HEK293 (cell line): ENCODE measurements at regions not wholly inside any gene's neighbourhood (a gene's known extent, or its start where the extent isn't known, plus 50 kb on each side); places are given as distances from the start of the nearest gene placed in this dataset.

ENCODE experiments used
- CTCF ChIA-PET: fragments of 350-600 bp; formaldehyde crosslinking; extraction: SDS; loops from one replicate; lab custom pipeline; 2021; ENCODE audit warnings: antibody characterized with exemption; lab: Yijun Ruan, JAX
- POLR2A ChIA-PET: fragments of 300-600 bp; formaldehyde crosslinking; extraction: SDS; loops from one replicate; lab custom pipeline; 2020; ENCODE audit warnings: antibody characterized with exemption, inconsistent platforms; lab: Yijun Ruan, JAX
- H3K27ac ChIP-seq: fragments of 200-500 bp; sonication (Bioruptor generic); 2 replicates; pipeline ENCODE4 v1.5.1; 2014; ENCODE audit warnings: low read depth, low read length, control low read depth, inconsistent platforms; ENCODE audit errors: extremely low read depth
- H3K36me3 ChIP-seq, 2 experiments: fragments of 200-500 bp in 1 of 2; sonication (Bioruptor generic) in 1 of 2; 1 replicate in 1 of 2; 2 replicates in 1 of 2; pipeline ENCODE4 v1.5.1; 2014 to 2017; ENCODE audit warnings: inconsistent platforms in 2 of 2, low read length in 2 of 2; ENCODE audit not compliant: control insufficient read depth in 2 of 2, insufficient read depth in 1 of 2
- H3K4me1 ChIP-seq: fragments of 200-500 bp; sonication (Bioruptor generic); 2 replicates; pipeline ENCODE4 v1.5.1; 2014; ENCODE audit warnings: mild to moderate bottlenecking, low read length, inconsistent platforms; ENCODE audit not compliant: control insufficient read depth, insufficient read depth
- H3K4me3 ChIP-seq: 2 replicates; pipeline ENCODE4 v1.5.1; 2011; ENCODE audit warnings: low read depth, mild to moderate bottlenecking, control low read depth, low read length, moderate library complexity
- H3K9me3 ChIP-seq: fragments of 200-500 bp; sonication (Bioruptor generic); 2 replicates; pipeline ENCODE4 v1.5.1; 2014; ENCODE audit warnings: low read depth, low read length, inconsistent platforms; ENCODE audit not compliant: control insufficient read depth, insufficient read depth
- BCL11A ChIP-seq: fragments of 450-650 bp; formaldehyde crosslinking; IDR thresholded peaks from 2 replicates; pipeline ENCODE4 v1.5.1; 2016; ENCODE audit warnings: low read depth, missing biosample characterization, missing genetic modification characterization
- MYNN ChIP-seq: fragments of 450-650 bp; formaldehyde crosslinking; IDR thresholded peaks from 2 replicates; pipeline ENCODE4 v1.5.1; 2016; ENCODE audit warnings: missing biosample characterization, missing genetic modification characterization, borderline replicate concordance
- PRDM10 ChIP-seq: fragments of 450-650 bp; formaldehyde crosslinking; IDR thresholded peaks from 2 replicates; pipeline ENCODE4 v1.5.1; 2016; ENCODE audit warnings: missing biosample characterization, missing genetic modification characterization
- SCRT1 ChIP-seq: fragments of 450-650 bp; formaldehyde crosslinking; IDR thresholded peaks from 2 replicates; pipeline ENCODE4 v1.5.1; 2016; ENCODE audit warnings: missing biosample characterization, missing genetic modification characterization, borderline replicate concordance
- SCRT2 ChIP-seq: fragments of 450-650 bp; formaldehyde crosslinking; IDR thresholded peaks from 2 replicates; pipeline ENCODE4 v1.5.1; 2016; ENCODE audit warnings: missing biosample characterization, missing genetic modification characterization
- YY1 ChIP-seq: fragments of 450-650 bp; formaldehyde crosslinking; IDR thresholded peaks from 2 replicates; pipeline ENCODE4 v1.5.1; 2018; ENCODE audit warnings: missing biosample characterization, missing genetic modification characterization
- ZBTB17 ChIP-seq: fragments of 450-650 bp; formaldehyde crosslinking; IDR thresholded peaks from 2 replicates; pipeline ENCODE4 v1.5.1; 2016; ENCODE audit warnings: missing biosample characterization, missing genetic modification characterization
- ZNF10 ChIP-seq: fragments of 450-650 bp; formaldehyde crosslinking; IDR thresholded peaks from 2 replicates; pipeline ENCODE4 v1.5.1; 2017; ENCODE audit warnings: missing biosample characterization, missing genetic modification characterization
- ZNF138 ChIP-seq: fragments of 450-650 bp; formaldehyde crosslinking; IDR thresholded peaks from 2 replicates; pipeline ENCODE4 v1.5.1; 2016; ENCODE audit warnings: missing biosample characterization, missing genetic modification characterization, borderline replicate concordance
- ZNF155 ChIP-seq: fragments of 450-650 bp; formaldehyde crosslinking; IDR thresholded peaks from 2 replicates; pipeline ENCODE4 v1.5.1; 2016; ENCODE audit warnings: missing biosample characterization, missing genetic modification characterization
- ZNF211 ChIP-seq: fragments of 450-650 bp; formaldehyde crosslinking; IDR thresholded peaks from 2 replicates; pipeline ENCODE4 v1.5.1; 2016; ENCODE audit warnings: low read depth, missing biosample characterization, missing genetic modification characterization
- ZNF239 ChIP-seq: fragments of 450-650 bp; formaldehyde crosslinking; IDR thresholded peaks from 2 replicates; pipeline ENCODE4 v1.5.1; 2016; ENCODE audit warnings: missing biosample characterization, missing genetic modification characterization
- ZNF366 ChIP-seq: fragments of 450-650 bp; formaldehyde crosslinking; conservative IDR thresholded peaks from 2 replicates; pipeline ENCODE4 v1.5.1; 2016; ENCODE audit warnings: missing biosample characterization, missing genetic modification characterization
- ZNF404 ChIP-seq: fragments of 450-650 bp; formaldehyde crosslinking; IDR thresholded peaks from 2 replicates; pipeline ENCODE4 v1.5.1; 2017; ENCODE audit warnings: missing biosample characterization, missing genetic modification characterization
- ZNF510 ChIP-seq: fragments of 450-650 bp; formaldehyde crosslinking; IDR thresholded peaks from 2 replicates; pipeline ENCODE4 v1.5.1; 2018; ENCODE audit warnings: mild to moderate bottlenecking, missing genetic modification characterization, missing biosample characterization; ENCODE audit not compliant: insufficient replicate concordance
- ZNF704 ChIP-seq: fragments of 450-650 bp; formaldehyde crosslinking; IDR thresholded peaks from 2 replicates; pipeline ENCODE4 v1.5.1; 2016; ENCODE audit warnings: missing biosample characterization, missing genetic modification characterization
- ZNF707 ChIP-seq: fragments of 450-650 bp; formaldehyde crosslinking; IDR thresholded peaks from 2 replicates; pipeline ENCODE4 v1.5.1; 2016; ENCODE audit warnings: missing biosample characterization, missing genetic modification characterization
- ZSCAN16 ChIP-seq: fragments of 450-650 bp; formaldehyde crosslinking; IDR thresholded peaks from 2 replicates; pipeline ENCODE4 v1.5.1; 2016; ENCODE audit warnings: missing biosample characterization, missing genetic modification characterization
- ZSCAN23 ChIP-seq: fragments of 450-650 bp; formaldehyde crosslinking; IDR thresholded peaks from 2 replicates; pipeline ENCODE4 v1.5.1; 2016; ENCODE audit warnings: missing biosample characterization, missing genetic modification characterization

GRCh38 chr7:118026791-118027190 lies 153.6 kb upstream of the CTTNBP2 start:
- Histone ChIP-seq H3K4me3 (no peak overlapping the region), H3K36me3 (no peaks in the 10 kb centered on the region), H3K9me3 (no peaks in the 10 kb centered on the region), H3K4me1 (no peaks in the 10 kb centered on the region), H3K27ac (no peak overlapping the region)
- POLR2A ChIA-PET, result interaction anchor here (0.7 kb wide), 2 partner anchors 8 to 169 kb away, joined by 3 to 8 read pairs; no protein-coding TSS in a partner anchor
- TF ChIP-seq ZNF704 (tag by site-specific recombination) (no peak), ZNF366 (tag by site-specific recombination) (no peak), MYNN (tag by site-specific recombination) (no peak), ZSCAN23 (no peak), SCRT1 (no peak), ZNF707 (tag by site-specific recombination) (no peak)
- CTCF ChIA-PET, result no interaction called here

GRCh38 chr7:118028226-118028625 lies 155.0 kb upstream of the CTTNBP2 start:
- Histone ChIP-seq H3K36me3 (no peaks in the 10 kb centered on the region), H3K27ac (no peak overlapping the region), H3K4me3 (no peak overlapping the region), H3K4me1 (no peaks in the 10 kb centered on the region), H3K9me3 (no peaks in the 10 kb centered on the region)
- no peak for TF ChIP-seq ZSCAN16 (tag by site-specific recombination)
- TF ChIP-seq ZNF10, result no peak
- TF ChIP-seq ZNF138 (tag by site-specific recombination), result no peak
- no peak for TF ChIP-seq BCL11A (tag by site-specific recombination)
- no peak for TF ChIP-seq PRDM10 (tag by site-specific recombination)
- TF ChIP-seq YY1, result no peak
- no peak for TF ChIP-seq ZBTB17 (tag by site-specific recombination)
- TF ChIP-seq ZNF510, result no peak
- no peak for TF ChIP-seq ZNF211 (tag by site-specific recombination)
- TF ChIP-seq SCRT2 (tag by site-specific recombination), result no peak
- ChIA-PET CTCF (interaction anchor here (0.7 kb wide), 1 partner anchor 76 kb away, joined by 5 read pairs; no protein-coding TSS in a partner anchor), POLR2A (no interaction called here)

- POLR2A ChIA-PET, result no interaction called here
- no peaks in the 10 kb centered on the region for H3K36me3 ChIP-seq
- no peak overlapping the region for H3K4me3 ChIP-seq
- TF ChIP-seq ZNF239 (no peak), ZNF155 (tag by site-specific recombination) (no peak), ZNF404 (tag by site-specific recombination) (no peak)
- no peaks in the 10 kb centered on the region for H3K4me1 ChIP-seq
- no peaks in the 10 kb centered on the region for H3K9me3 ChIP-seq
- H3K27ac ChIP-seq, result no peak overlapping the region
- CTCF ChIA-PET, result no interaction called here
Observed at GRCh38 chr7:118029826-118030422, 154.0 kb upstream of the LSM8 start.
